ENCODE measurements at regions not wholly inside any gene's neighbourhood (a gene's known extent, or its start where the extent isn't known, plus 50 kb on each side); places are given as distances from the start of the nearest gene placed in this dataset.
"Not testable (repeated sequence)": the region's sequence is repeated elsewhere in the genome, so short reads cannot be mapped to it uniquely, and the experiment has no call there.

- no peak for DNase-seq (ENCODE audit: low read depth)
Observed at GRCh38 chr2:105497094-105497493, 98.2 kb upstream of the FHL2 start.

- DNase-seq (ENCODE audit: low read depth) = no peak
Observed at GRCh38 chr2:105496271-105496670, 97.4 kb upstream of the FHL2 start.

GRCh38 chr2:105494683-105495425 is 96.0 kb upstream of the FHL2 start:
- DNase-seq (ENCODE audit: low read depth) = no peak

- no peak for DNase-seq (ENCODE audit: low read depth)
Observed at GRCh38 chr2:105490956-105491355, 92.1 kb upstream of the FHL2 start.

- DNase-seq (ENCODE audit: low read depth) = no peak
Observed at GRCh38 chr2:105490204-105490603, 91.4 kb upstream of the FHL2 start.

- DNase-seq (ENCODE audit: low read depth) = no peak
Observed at GRCh38 chr2:105489168-105489878, 90.5 kb upstream of the FHL2 start.

- DNase-seq (ENCODE audit: low read depth) = no peak
Observed at GRCh38 chr2:105488285-105488684, 89.4 kb upstream of the FHL2 start.

- DNase-seq (ENCODE audit: low read depth) = peak; percentile 43
Observed at GRCh38 chr2:105487142-105488069, 88.6 kb upstream of the FHL2 start.

GRCh38 chr2:105486762-105487141 is 87.9 kb upstream of the FHL2 start:
- no peak for DNase-seq (ENCODE audit: low read depth)

GRCh38 chr2:105478670-105479069 is 79.8 kb upstream of the FHL2 start:
- DNase-seq (ENCODE audit: low read depth) = no peak

GRCh38 chr2:105477050-105477620 is 78.3 kb upstream of the FHL2 start:
- DNase-seq (ENCODE audit: low read depth) = not testable (repeated sequence)

GRCh38 chr2:105473011-105473410 is 74.2 kb upstream of the FHL2 start:
- DNase-seq (ENCODE audit: low read depth) = no peak

GRCh38 chr2:105470979-105471378 is 72.1 kb upstream of the FHL2 start:
- DNase-seq (ENCODE audit: low read depth) = no peak

GRCh38 chr2:105469781-105470180 is 70.9 kb upstream of the FHL2 start:
- DNase-seq (ENCODE audit: low read depth) = no peak

GRCh38 chr2:105468582-105469042 is 69.8 kb upstream of the FHL2 start:
- no peak for DNase-seq (ENCODE audit: low read depth)

GRCh38 chr2:105464325-105464724 is 65.5 kb upstream of the FHL2 start:
- DNase-seq (ENCODE audit: low read depth) = no peak

- DNase-seq (ENCODE audit: low read depth) = no peak
Observed at GRCh38 chr2:105460048-105460732, 61.3 kb upstream of the FHL2 start.

GRCh38 chr2:105458076-105458475 is 59.2 kb upstream of the FHL2 start:
- no peak for DNase-seq (ENCODE audit: low read depth)

GRCh38 chr2:105455488-105456003 is 56.7 kb upstream of the FHL2 start:
- DNase-seq (ENCODE audit: low read depth) = peak; percentile 90

- DNase-seq (ENCODE audit: low read depth) = peak; percentile 74
Observed at GRCh38 chr2:105454801-105455485, 56.1 kb upstream of the FHL2 start.

Measured in Daoy (cell line).